NCI-H345 (cell line): ENCODE measurements at regions not wholly inside any gene's neighbourhood (a gene's known extent, or its start where the extent isn't known, plus 50 kb on each side); places are given as distances from the start of the nearest gene placed in this dataset.
A peak's percentile ranks its signal among the peaks of the same experiment; 100 is the strongest.
"Not testable (repeated sequence)": the region's sequence is repeated elsewhere in the genome, so short reads cannot be mapped to it uniquely, and the experiment has no call there.

ENCODE experiments used
- DNase-seq: peaks from one replicate; lab custom pipeline; 2025; lab: John Stamatoyannopoulos, UW

DNA sequence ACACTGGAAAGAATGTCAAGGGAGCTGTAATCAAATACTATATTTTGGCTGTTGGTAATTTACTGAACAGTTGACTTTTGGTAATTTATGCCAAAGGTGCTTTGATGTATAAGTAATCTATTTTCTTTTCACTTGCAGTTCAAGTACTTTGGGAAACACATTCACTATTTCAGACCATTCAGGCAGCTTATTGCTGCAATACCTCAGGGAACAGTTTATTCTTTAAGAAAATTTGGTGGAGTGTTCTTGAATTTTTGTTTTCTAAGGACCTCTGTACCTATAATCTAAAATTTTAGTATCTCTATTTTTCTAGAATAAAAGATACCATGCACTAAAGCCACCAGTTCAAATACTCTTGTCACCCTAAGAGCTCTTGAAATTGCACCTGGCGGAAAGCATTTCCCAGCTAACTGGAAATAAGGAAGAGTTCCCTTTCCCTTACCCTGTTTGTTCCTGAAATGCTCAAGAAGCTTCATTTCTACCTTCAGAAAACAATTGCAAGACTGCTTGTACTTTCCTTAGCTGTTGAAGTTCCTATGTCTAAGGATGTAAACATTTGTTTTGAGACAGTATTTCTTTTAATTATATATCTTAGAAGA lies 633.5 kb upstream of the FAT1 start:
- peak; percentile 44 for DNase-seq

DNA sequence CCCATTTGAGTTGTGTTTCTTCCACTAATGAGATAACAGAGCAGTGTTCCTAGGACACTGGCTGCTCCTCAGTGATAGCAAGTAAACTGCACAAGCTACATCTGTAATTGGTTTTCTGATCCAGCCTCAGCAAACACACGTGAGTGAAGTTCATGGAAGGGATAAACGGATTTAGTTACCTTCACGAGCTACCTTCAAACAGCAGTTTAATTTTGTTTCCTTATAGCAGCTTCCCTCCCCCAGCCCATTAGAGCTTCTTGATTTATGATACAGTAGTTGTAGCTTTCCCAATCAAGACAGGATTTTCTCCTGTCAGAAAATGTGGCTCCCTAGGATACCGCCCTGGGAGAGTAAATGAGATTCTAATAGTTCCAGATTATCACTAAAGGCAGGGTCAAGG lies 634.2 kb upstream of the FAT1 start:
- peak; percentile 3 for DNase-seq

DNA sequence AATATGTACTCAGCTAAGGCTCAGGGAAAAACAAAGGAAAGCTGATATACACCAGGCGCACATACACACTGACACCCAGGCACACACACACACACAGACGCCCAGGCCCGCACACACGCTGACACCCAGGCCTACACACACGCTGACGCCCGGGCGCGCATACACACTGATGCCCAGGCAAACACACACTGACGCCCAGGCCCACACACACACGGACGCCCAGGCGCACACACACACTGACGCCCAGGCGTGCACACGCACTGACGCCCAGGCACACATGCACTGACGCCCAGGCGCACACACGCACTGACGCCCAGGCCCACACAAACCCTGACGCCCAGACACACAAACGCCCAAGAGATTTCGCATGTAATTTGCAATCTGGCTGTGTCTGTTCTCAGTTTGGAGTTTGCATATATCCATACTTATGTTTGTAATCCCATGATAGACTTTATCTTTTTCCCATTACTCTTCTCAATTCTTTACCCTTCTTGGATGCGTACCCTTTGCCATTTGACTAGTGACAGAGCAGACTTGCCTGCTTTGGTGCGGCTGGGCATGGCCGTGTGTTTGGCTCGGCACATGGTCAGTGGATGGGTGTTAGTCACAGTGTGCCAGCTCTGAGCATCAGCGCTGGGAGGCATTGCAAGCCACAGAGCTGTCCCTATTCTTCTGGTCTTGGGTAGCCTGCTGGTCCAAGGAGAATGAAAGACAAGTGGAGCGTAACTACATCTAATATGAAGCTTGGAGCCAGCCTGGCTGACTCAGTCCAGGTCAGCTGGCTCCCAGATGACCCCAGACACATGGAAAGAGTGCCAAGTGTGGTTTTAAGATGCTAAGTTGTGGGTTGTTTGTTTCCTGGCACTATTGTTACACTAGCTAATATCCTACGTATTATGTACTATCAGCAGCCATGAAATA lies 632.4 kb upstream of the ZFP42 start:
- no peak for DNase-seq

DNA sequence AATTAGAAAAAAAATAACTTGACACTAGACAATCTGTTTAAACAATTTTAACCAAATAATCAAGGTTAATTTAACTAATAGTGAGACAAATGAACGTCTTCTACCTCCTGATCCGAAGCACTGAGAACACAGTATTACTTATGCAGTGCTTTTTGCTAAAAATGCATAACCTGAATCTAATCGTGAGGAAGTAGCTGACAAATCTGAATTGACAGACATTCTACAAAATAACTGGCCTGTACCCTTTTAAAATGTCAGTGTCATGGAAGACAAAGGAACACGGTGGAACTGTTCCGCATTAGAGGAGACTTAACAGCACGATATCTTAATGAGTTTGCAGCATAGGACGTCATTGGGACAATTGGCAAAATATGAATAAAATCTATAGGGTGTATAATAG lies 631.2 kb upstream of the ZFP42 start:
- DNase-seq, result no peak

DNA sequence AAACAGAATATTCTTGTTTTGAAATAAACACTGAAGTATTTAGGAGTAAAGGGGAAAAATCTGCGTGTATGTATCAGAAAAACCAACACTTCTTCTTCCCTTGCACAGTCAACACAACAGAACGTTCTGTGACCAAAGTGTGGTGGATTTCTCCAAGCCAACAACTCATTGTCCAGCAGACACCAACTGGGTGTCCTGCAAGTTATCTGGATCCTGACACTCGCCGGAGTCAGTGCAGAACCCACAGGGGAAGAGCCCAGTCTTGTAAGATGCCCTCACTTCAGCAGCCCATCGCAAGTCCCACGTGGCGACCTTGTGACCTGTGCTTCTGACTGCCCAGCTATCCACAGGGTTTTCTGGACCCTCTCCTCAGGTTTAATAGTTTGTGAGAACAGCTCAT lies 630.7 kb upstream of the ZFP42 start:
- DNase-seq, result no peak

DNA sequence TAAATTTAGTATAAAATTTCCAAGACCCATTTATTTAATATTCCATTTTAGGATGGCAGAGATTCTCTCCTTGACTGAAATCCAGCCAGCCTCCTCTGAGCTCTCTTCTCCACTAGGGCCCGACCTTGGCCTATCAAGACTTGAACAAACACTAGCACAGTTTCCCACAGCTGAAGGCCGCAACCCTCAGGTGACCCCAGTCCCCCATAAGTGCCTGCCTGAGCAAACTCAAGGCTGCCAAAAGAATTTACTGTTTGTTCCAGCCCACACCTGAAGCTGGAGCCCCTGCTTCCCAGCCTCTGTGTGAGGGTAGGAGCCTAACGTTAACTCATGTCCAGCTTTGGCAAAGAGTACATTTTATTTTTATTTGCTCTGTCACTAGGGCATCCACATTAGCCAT lies 629.0 kb upstream of the ZFP42 start:
- no peak for DNase-seq

DNA sequence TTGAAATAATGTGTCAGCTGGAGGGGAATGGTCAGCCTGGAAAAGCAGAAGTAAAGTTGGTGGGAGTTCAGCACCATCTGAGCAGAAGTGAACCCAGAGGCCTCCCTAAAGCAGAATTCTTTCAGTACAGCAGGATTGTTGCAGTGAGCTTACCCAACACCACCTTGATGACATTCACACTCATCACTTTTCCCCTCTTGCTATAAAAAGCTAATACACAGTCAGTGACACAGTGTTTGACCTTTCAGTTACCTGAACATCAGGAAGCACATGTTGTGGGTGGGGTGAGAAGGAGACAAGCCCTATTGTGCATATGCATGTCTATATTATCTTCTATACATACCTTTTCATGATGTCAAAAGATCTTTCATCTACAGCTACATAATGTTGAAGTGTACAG lies 624.7 kb upstream of the ZFP42 start:
- DNase-seq, result no peak

DNA sequence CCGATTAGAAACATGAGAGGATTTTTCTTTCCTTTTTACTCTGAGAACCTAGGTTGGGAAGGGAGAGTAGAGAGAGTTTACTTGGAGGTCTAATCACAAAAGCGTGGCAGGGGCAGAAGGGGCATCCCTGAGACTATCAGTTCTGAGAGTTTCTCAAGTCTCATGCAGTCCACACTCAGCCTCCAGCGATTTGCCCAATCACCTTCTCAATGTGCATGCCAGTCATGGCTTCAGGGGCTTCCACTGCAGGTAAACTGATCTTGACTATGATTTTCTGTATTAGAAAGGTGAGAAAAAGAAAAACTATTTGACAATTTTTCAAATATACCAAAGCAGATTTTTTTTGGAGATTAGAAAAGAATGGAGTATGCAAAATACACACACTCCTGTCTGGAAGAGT lies 617.1 kb upstream of the ZFP42 start:
- no peak for DNase-seq

DNA sequence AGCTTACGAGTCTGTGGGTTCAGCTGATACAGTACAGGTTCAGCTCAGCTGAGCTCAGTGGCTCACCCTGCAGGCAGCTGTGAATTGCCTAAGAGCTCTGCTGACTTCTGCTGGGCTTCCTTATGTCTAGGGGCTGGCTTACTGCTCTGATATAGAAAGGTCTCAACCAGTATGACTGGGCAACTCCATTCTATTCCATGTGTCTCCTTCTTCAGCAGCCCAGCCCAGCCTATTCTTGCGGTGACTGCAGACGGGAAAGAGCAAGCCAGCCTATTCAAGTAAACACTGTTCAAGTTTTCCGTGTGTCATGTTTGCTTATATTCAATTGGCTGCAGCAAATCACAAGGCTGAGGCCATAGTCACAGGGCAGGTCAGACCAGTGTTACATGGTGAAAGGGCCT lies 615.4 kb upstream of the ZFP42 start:
- DNase-seq, result no peak

DNA sequence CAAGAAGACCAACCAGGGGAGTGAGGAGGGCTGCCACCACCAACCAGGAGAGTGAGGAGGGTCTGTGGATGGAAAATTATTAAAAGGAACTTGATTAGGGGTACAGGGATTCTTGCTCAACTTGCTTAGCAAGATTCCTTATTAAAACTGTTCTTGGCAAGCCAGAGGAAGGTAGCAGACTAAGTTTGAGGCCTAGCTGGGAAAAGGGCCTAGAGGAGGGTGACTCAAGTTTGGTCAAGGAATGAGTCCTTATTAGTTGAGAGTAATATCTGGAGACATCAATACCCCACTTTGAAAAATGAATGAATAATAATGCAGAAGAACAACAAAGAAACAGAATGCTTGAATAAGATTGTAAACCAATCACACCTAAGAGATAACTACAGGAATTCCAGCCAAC lies 612.4 kb upstream of the ZFP42 start:
- DNase-seq, result no peak

DNA sequence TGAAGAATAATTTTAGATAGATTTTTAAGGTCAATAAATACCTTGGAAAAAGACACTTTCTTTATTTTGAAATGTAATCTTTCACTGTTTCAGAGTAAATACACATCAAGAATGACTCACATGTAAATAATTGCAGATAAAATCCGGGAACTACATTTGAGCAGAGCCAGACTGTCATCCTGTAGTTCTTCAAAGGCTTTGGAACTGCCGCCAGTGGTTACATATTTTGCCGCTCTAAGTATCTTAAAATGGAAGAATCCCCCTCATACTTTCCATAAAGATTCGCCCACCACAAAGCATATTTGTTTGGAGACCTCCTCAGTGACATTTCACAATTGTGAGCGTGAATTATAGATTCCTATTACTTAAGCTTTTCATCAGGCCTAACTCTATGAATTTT lies 607.8 kb upstream of the ZFP42 start:
- no peak for DNase-seq

DNA sequence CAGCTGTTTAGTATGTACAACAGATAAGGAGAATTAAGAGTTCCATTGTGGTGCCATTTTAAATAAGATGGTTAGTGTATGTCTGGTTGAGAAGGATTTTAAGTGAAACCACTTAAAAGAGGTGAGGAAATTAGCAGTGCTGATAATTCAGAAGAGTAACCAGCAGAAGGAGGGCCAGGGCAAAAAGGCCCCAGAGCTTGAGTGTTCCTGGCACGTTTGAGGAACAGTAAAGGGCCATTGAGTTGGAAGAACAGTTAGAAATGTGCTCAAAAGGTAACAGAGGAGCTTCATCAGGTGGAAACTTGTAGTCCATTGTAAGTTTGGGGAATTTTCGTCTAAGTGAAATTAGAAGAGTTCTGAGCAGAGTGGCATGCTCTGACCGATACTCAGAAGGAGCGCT lies 606.2 kb upstream of the ZFP42 start:
- DNase-seq, result no peak

DNA sequence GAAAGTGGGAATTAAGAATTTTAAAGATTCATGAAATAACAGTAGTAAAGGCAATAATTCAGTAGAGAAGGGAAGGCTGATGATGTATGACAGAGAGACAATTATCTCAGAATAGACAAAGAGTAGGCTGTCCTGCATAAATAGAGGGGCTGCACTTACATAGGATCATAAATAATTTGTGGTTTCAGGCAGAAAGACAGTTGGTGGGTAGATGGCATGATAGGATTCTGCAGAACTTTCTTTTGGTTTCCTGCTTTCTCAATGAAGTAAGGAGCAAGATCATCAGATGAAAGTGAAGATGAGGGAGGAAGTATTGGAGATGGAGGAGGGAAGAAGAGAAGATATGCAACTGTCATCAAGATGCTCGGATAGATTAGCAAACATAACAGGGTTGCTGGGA lies 604.9 kb upstream of the ZFP42 start:
- DNase-seq, result no peak

DNA sequence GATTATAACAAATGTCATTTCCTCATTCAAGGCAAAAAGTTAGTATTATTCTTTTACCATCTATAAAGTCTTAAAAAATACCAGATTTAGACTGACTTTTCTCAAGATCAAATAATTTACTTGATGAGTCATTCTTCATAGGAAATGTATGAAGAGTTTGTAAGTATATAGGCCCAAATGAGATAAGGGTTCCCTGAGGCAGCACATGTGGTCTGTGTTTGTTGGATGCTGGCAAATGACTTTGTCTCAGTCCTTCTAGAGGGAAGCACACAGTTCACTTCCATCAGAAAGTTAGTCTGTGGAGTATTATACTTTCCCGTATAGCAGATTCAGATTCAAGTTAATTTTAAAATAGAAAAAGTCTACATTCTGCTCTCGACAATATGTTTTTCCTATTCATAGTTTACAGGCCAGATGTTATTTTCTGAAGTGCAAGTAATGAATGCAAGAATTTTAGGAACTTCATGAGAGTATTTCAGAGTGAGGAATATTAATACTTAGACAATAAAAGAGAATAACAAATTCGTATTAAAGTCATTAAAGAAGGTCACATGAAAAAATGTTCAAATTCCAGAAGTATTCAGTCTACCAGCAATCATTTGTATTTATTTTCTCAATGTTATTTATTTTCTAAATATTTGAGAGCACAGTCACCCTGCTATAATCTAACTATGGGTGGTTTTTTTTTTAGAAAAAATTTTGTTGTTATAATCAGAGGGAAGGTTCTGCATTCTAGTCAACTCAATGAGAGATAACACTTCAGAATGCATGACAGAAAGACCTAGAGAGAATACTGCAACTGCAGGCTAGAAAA lies 601.8 kb upstream of the ZFP42 start:
- DNase-seq, result no peak

DNA sequence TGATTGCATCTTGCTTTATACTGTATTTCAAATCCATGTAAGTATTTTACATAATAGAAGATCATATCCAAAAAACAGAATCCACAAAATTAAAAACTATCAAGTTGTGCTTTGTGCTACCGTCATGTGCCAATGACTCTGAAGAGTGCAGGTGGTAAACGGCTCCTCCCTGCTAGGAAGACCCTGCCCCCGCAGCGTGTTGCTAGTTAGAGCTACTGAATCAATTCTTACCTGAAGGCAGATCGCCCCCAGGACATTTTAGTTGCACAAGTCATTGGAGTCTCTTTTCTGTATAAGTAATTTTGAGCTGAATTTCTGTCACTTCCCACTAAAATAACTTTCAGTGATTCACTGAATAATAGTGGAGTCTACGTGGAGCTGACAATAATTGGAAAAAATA lies 599.5 kb upstream of the ZFP42 start:
- no peak for DNase-seq

DNA sequence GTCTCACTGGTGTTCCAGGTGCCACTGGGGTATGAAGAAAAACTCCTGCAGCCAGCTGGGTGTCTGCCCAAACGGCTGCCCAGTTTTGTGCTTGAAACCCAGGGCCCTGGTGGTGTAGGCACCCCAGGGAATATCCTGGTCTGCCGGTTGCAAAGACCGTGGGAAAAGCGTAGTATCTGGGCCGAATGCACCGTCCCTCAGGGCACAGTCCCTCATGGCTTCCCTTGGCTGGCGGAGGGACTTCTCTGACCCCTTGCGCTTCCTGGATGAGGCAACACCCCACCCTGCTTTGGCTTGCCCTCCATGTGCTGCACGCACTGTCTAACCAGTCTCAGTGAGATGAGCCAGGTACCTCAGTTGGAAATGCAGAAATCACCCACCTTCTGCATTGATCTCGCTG lies 587.1 kb upstream of the ZFP42 start:
- not testable (repeated sequence) for DNase-seq

DNA sequence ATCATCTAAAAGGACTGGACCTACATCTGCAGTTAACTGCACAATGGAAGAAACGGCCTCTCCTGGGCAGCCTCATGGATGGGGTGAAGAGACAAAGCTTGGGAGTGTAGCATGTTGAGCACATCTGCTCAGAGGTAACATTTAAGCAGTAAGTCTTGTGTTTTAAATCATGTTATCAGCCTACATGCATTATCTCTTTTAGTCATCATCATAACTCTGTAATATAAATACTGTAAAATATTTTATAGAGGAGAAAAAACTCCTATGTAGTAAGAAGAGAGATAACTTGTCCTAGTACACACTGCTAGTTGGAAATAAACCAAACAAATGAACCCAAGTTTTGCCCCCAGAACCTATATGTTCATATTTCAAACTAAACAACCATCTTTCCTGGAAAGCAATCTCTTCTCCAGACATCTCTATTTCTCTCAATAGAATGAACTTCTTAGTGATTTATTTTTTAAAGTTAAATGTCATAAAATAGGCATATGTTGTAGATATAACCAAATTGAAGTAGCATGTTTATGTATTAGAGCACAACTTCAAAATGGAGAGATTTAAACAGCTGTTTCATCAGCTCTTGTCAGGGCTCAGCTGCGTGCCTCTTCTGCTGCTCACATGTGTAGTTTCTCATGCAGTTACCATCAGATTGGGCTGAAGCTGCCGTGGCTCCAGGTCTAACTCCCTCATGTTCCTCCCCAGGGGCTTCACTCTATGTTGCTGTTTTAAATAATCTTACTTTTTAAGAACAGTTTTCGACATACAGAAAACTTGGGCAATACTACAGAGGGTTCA lies 581.8 kb upstream of the ZFP42 start:
- no peak for DNase-seq

DNA sequence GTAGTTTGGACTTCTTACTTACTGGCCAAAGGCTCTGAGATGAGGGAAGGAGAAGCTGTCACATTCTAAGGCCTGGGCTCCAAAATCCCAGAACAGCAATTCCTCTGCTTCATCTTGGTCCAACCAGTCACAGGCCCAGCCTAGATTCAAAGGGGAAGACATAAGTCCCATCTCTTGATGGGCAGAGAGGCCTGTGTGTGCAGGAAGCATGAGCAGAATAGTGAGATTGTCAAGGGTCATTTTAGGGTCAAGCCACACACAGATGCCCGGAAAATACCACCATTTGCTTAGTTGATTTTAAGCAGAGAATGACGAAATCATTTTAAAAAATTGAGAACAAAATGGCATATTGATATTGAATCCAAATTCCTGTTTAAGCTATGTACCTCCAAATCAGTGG lies 580.9 kb upstream of the ZFP42 start:
- DNase-seq, result no peak

DNA sequence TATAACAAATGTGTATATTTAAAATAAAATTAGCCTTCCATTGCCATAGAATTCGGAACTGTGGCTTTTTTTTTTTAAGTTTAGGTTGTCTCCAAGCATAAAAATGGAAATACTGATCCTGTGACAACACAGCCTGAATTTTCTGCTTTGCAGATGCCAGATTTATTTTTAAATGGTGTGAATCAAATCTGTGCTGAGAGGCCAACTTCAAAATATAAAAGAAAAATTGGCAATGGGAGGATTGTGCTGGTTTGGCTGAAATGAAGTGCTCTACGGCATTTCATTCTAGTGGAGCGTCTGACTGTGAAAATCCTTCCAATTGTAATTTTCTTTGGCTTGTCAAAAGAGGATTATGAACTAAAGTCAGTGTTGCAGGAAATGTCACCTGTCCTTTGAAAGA lies 580.3 kb upstream of the ZFP42 start:
- DNase-seq, result no peak

DNA sequence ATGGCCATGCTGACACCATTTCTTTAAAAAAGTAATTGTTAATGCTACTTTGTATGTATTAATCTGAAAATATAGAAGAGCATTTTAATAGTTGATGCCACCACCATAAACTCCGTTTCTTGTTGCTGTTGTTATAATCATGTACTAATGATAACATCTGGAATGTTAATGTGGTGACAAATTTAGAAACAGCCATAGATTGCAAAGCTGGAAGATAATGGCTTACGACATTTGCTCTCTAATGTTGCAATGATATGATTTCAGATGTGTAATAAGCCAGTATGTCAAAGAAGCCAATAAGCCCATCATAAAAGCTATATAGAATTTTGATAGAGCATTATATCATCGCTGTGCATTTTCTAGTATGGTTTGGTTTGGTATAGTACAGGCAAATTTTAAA lies 579.4 kb upstream of the ZFP42 start:
- DNase-seq, result no peak

DNA sequence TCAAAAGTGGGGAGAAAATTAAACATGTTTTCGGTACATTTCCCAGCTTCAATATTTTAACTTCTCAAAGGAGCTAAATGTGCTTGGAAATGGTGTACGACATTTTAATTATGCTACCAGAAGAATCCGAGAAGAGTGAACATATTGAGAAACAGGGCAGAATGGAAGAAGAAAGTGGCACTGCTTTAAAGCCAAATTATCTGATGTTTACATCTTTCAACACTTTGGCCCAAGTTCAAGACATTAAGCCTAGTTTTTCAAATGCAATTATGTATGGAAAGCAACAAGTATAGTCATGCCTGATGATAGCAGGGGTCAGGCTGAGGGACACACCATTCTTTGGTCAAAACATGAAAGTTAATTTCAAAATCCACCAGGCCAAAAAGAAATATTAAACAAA lies 577.9 kb upstream of the ZFP42 start:
- DNase-seq, result no peak

DNA sequence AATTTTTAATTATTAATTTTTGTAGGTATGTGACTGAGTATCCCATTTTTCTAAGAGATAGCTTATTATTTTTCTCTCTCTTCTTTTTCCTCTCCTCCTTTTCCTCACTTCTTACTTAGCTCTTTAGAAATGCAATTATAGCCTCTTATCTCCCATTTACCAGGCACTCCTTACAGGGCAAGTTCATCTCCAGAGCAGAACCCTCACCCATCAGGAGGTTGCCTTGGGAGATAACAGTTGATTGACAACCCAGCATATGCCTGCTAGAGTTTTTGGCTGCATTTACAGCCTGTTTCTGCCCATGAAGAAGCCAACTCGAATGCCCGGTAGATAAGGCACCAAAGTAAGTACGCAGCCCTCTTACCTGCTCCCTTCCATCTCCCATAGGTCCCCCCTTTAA lies 572.9 kb upstream of the ZFP42 start:
- no peak for DNase-seq
